ENCODE measurements at regions not wholly inside any gene's neighbourhood (a gene's known extent, or its start where the extent isn't known, plus 50 kb on each side); places are given as distances from the start of the nearest gene placed in this dataset.

- Histone ChIP-seq H3K79me2 (ENCODE audit: insufficient read depth, low read depth, low read length) (no peaks in the 10 kb centered on the region), H3K4me3 (ENCODE audit: low read depth, low read length, poor library complexity, severe bottlenecking) (no peak overlapping the region), H3K27ac (ENCODE audit: low read depth, low read length, poor library complexity, severe bottlenecking) (no peak overlapping the region), H3K4me1 (ENCODE audit: insufficient read depth, low read length, poor library complexity, severe bottlenecking) (peaks cover 28% of the 10 kb centered on the region), H3K36me3 (ENCODE audit: insufficient read depth, low read length) (no peaks in the 10 kb centered on the region), H4K20me1 (ENCODE audit: insufficient read depth, low read length) (no peaks in the 10 kb centered on the region), H3K9me3 (ENCODE audit: low read length) (no peaks in the 10 kb centered on the region), H2AFZ (ENCODE audit: low read length) (no peak overlapping the region), H3K4me2 (ENCODE audit: low read length) (no peak overlapping the region), H3K9me2 (ENCODE audit: insufficient read depth, low read length) (no peaks in the 10 kb centered on the region)
- TF ChIP-seq CTCF (conservative IDR thresholded peaks at IDR 0.05; ENCODE audit: low read length) (no peak), EZH2phosphoT487 (IDR thresholded peaks at IDR 0.05; ENCODE audit: borderline replicate concordance, low read depth, low read length) (no peak)
- POLR2A ChIA-PET = interaction anchor here (0.9 to 1.0 kb wide), 2 partner anchors 22 to 223 kb away, joined by 3 read pairs; no protein-coding TSS in a partner anchor
- no TSS peak for BruUV-seq (replicated peaks)
- CTCF ChIA-PET (ENCODE audit: unreplicated experiment) = no interaction called here
- no peak for DNase-seq (ENCODE audit: low spot score)
- intact Hi-C loops (cut with micrococcal nuclease; ENCODE audit: unreplicated experiment) = no loop called here
Observed at GRCh38 chr1:201750934-201751333, 78.0 kb upstream of the IPO9 start.

GRCh38 chr1:201751872-201752271 lies 77.1 kb upstream of the IPO9 start:
- Histone ChIP-seq H4K20me1 (ENCODE audit: insufficient read depth, low read length) (no peaks in the 10 kb centered on the region), H3K9me2 (ENCODE audit: insufficient read depth, low read length) (no peaks in the 10 kb centered on the region), H3K4me2 (ENCODE audit: low read length) (no peak overlapping the region), H2AFZ (ENCODE audit: low read length) (no peak overlapping the region), H3K4me3 (ENCODE audit: low read depth, low read length, poor library complexity, severe bottlenecking) (no peak overlapping the region), H3K4me1 (ENCODE audit: insufficient read depth, low read length, poor library complexity, severe bottlenecking) (peaks cover 37% of the 10 kb centered on the region), H3K9me3 (ENCODE audit: low read length) (no peaks in the 10 kb centered on the region), H3K79me2 (ENCODE audit: insufficient read depth, low read depth, low read length) (no peaks in the 10 kb centered on the region), H3K27ac (ENCODE audit: low read depth, low read length, poor library complexity, severe bottlenecking) (no peak overlapping the region), H3K36me3 (ENCODE audit: insufficient read depth, low read length) (no peaks in the 10 kb centered on the region)
- no peak for DNase-seq (ENCODE audit: low spot score)
- TF ChIP-seq EZH2phosphoT487 (IDR thresholded peaks at IDR 0.05; ENCODE audit: borderline replicate concordance, low read depth, low read length) (no peak), CTCF (conservative IDR thresholded peaks at IDR 0.05; ENCODE audit: low read length) (no peak)
- no TSS peak for BruUV-seq (replicated peaks)
- ChIA-PET CTCF (ENCODE audit: unreplicated experiment) (no interaction called here), POLR2A (interaction anchor here (1.4 kb wide), 1 partner anchor 12 kb away, joined by 3 read pairs; no protein-coding TSS in a partner anchor)
- intact Hi-C loops (cut with micrococcal nuclease; ENCODE audit: unreplicated experiment) = no loop called here

GRCh38 chr1:201752333-201752732 lies 76.6 kb upstream of the IPO9 start:
- no peaks in the 10 kb centered on the region for H3K79me2 ChIP-seq (ENCODE audit: insufficient read depth, low read depth, low read length)
- no peaks in the 10 kb centered on the region for H3K9me3 ChIP-seq (ENCODE audit: low read length)
- no peaks in the 10 kb centered on the region for H3K9me2 ChIP-seq (ENCODE audit: insufficient read depth, low read length)
- ChIA-PET CTCF (ENCODE audit: unreplicated experiment) (no interaction called here), POLR2A (interaction anchor here (0.6 to 1.4 kb wide), 3 partner anchors 9 to 231 kb away, joined by 3 to 5 read pairs (median 3); no protein-coding TSS in a partner anchor)
- intact Hi-C loops (cut with micrococcal nuclease; ENCODE audit: unreplicated experiment) = no loop called here
- no peak for DNase-seq (ENCODE audit: low spot score)
- TF ChIP-seq EZH2phosphoT487 (IDR thresholded peaks at IDR 0.05; ENCODE audit: borderline replicate concordance, low read depth, low read length) (no peak), CTCF (conservative IDR thresholded peaks at IDR 0.05; ENCODE audit: low read length) (no peak)
- no TSS peak for BruUV-seq (replicated peaks)
- no peak overlapping the region for H2AFZ ChIP-seq (ENCODE audit: low read length)
- H3K36me3 ChIP-seq (ENCODE audit: insufficient read depth, low read length) = no peaks in the 10 kb centered on the region
- peaks cover 42% of the 10 kb centered on the region for H3K4me1 ChIP-seq (ENCODE audit: insufficient read depth, low read length, poor library complexity, severe bottlenecking)
- H3K4me3 ChIP-seq (ENCODE audit: low read depth, low read length, poor library complexity, severe bottlenecking) = no peak overlapping the region
- no peaks in the 10 kb centered on the region for H4K20me1 ChIP-seq (ENCODE audit: insufficient read depth, low read length)
- no peak overlapping the region for H3K27ac ChIP-seq (ENCODE audit: low read depth, low read length, poor library complexity, severe bottlenecking)
- no peak overlapping the region for H3K4me2 ChIP-seq (ENCODE audit: low read length)

All from OCI-LY7 (cell line).